H1 (cell line): ENCODE measurements at regions not wholly inside any gene's neighbourhood (a gene's known extent, or its start where the extent isn't known, plus 50 kb on each side); places are given as distances from the start of the nearest gene placed in this dataset.

Experiments
- CTCF ChIA-PET: fragments of 300-600 bp; sonication (Branson Sonifier 250); formaldehyde crosslinking; loops from one replicate; lab custom pipeline; 2021; ENCODE audit not compliant: partially characterized antibody; lab: Charles Lee
- POLR2A ChIA-PET: fragments of 300-600 bp; sonication (Branson Sonifier 250); formaldehyde crosslinking; loops from one replicate; lab custom pipeline; 2021; ENCODE audit warnings: inconsistent platforms; ENCODE audit not compliant: partially characterized antibody; lab: Charles Lee
- DNase-seq, 2 experiments: peaks; one replicate each; pipeline versions ENCODE4 v3.0.0 to v3.0.0-alpha.2; 2010 to 2022; ENCODE audit warnings: low spot score in 2 of 2, low read depth in 1 of 2, mixed read lengths in 1 of 2
- FAIRE-seq: peaks from 2 replicates; lab custom pipeline; 2011; peaks lifted over from hg19 to GRCh38; lab: Jason Lieb, UNC
- H2AFZ ChIP-seq: 2 replicates; pipeline ENCODE4 v1.8.1; 2012; ENCODE audit warnings: low read length, inconsistent platforms
- H2AK5ac ChIP-seq: 2 replicates; pipeline ENCODE4 v1.6.1; 2013; ENCODE audit warnings: low read depth, low read length
- H2BK120ac ChIP-seq: replicated peaks from 2 replicates; pipeline ENCODE3; 2013; ENCODE audit warnings: low read depth, low read length, inconsistent platforms
- H2BK12ac ChIP-seq: 2 replicates; pipeline ENCODE4 v1.6.1; 2013; ENCODE audit warnings: low read depth, low read length
- H2BK15ac ChIP-seq: 2 replicates; pipeline ENCODE4 v1.6.1; 2013; ENCODE audit warnings: low read length
- H2BK20ac ChIP-seq: 2 replicates; pipeline ENCODE4 v1.6.1; 2013; ENCODE audit warnings: low read length
- H2BK5ac ChIP-seq: 2 replicates; pipeline ENCODE4 v1.6.1; 2013; ENCODE audit warnings: low read depth, low read length
- H3K14ac ChIP-seq: 2 replicates; pipeline ENCODE4 v1.6.1; 2013; ENCODE audit warnings: inconsistent platforms; ENCODE audit not compliant: insufficient read length
- H3K18ac ChIP-seq: 2 replicates; pipeline ENCODE4 v1.6.1; 2013; ENCODE audit warnings: low read length; ENCODE audit errors: extremely low read depth
- H3K23ac ChIP-seq: 2 replicates; pipeline ENCODE4 v1.6.1; 2013; ENCODE audit warnings: inconsistent platforms; ENCODE audit not compliant: insufficient read length
- H3K23me2 ChIP-seq: 2 replicates; pipeline ENCODE4 v1.6.1; 2013; ENCODE audit warnings: low read depth, low read length
- H3K27ac ChIP-seq: 2 replicates; pipeline ENCODE4 v1.6.1; 2011; ENCODE audit warnings: low read depth, low read length, inconsistent platforms
- H3K27me3 ChIP-seq, 4 experiments: replicated peaks in 1 of 4; 1 replicate in 1 of 4; 2 replicates in 3 of 4; pipeline versions ENCODE4 v1.6.1 to v1.8.1; 2011 to 2013; ENCODE audit warnings: low read length in 3 of 4, mild to moderate bottlenecking in 3 of 4, inconsistent platforms in 2 of 4, mixed read lengths in 2 of 4, moderate library complexity in 1 of 4; ENCODE audit not compliant: control insufficient read depth in 3 of 4, insufficient read depth in 3 of 4; ENCODE audit errors: extremely low read depth in 1 of 4
- H3K36me3 ChIP-seq, 4 experiments: 2 replicates each; pipeline versions ENCODE4 v1.6.1 to v1.8.1; 2011 to 2013; ENCODE audit warnings: mild to moderate bottlenecking in 4 of 4, low read length in 3 of 4, moderate library complexity in 2 of 4, control low read depth in 1 of 4, inconsistent platforms in 1 of 4; ENCODE audit not compliant: insufficient read depth in 4 of 4, control insufficient read depth in 2 of 4
- H3K4ac ChIP-seq: replicated peaks from 2 replicates; pipeline ENCODE3; 2013; ENCODE audit warnings: low read length, low read depth, mixed read lengths, inconsistent platforms; ENCODE audit not compliant: insufficient read length
- H3K4me1 ChIP-seq, 4 experiments: replicated peaks in 1 of 4; 1 replicate in 1 of 4; 2 replicates in 3 of 4; pipeline versions ENCODE4 v1.6.1 to v1.8.1; 2011 to 2013; ENCODE audit warnings: low read length in 3 of 4, inconsistent platforms in 2 of 4, mixed read lengths in 1 of 4; ENCODE audit not compliant: insufficient read depth in 4 of 4, control insufficient read depth in 3 of 4
- H3K4me2 ChIP-seq, 2 experiments: 2 replicates each; pipeline versions ENCODE4 v1.6.1 to v1.8.1; 2011 to 2013; ENCODE audit warnings: low read depth in 2 of 2, low read length in 2 of 2, control low read depth in 1 of 2, inconsistent platforms in 1 of 2, mild to moderate bottlenecking in 1 of 2; ENCODE audit not compliant: insufficient read depth in 1 of 2
- H3K4me3 ChIP-seq, 4 experiments: fragments of 200-600, 300-600 bp in 1 of 4; sonication (generic), shearing (Covaris generic), sonication (Bioruptor Twin) in 1 of 4; 2 replicates each; pipeline versions ENCODE4 v1.5.1 to v1.8.1; 2011 to 2016; ENCODE audit warnings: low read length in 4 of 4, low read depth in 3 of 4, control low read depth in 2 of 4, inconsistent platforms in 2 of 4, mild to moderate bottlenecking in 2 of 4, mixed read lengths in 1 of 4, moderate library complexity in 1 of 4; ENCODE audit not compliant: insufficient read depth in 2 of 4; ENCODE audit errors: extremely low read depth in 1 of 4
- H3K56ac ChIP-seq: replicated peaks from 2 replicates; pipeline ENCODE3; 2013; ENCODE audit warnings: low read depth, mild to moderate bottlenecking, mixed read lengths, low read length, inconsistent platforms; ENCODE audit not compliant: insufficient read length
- H3K79me1 ChIP-seq: 2 replicates; pipeline ENCODE4 v1.6.1; 2013; ENCODE audit warnings: low read depth, low read length, control low read depth
- H3K79me2 ChIP-seq, 2 experiments: 2 replicates each; pipeline versions ENCODE4 v1.6.1 to v1.8.1; 2012 to 2013; ENCODE audit warnings: low read length in 2 of 2, mild to moderate bottlenecking in 2 of 2, inconsistent platforms in 1 of 2; ENCODE audit not compliant: insufficient read depth in 2 of 2, control insufficient read depth in 1 of 2
- H3K9ac ChIP-seq, 4 experiments: replicated peaks in 1 of 4; 1 replicate in 1 of 4; 2 replicates in 3 of 4; pipeline versions ENCODE4 v1.6.1 to v1.8.1; 2011 to 2013; ENCODE audit warnings: low read depth in 3 of 4, low read length in 3 of 4, control low read depth in 2 of 4, mild to moderate bottlenecking in 2 of 4, moderate library complexity in 2 of 4, inconsistent platforms in 1 of 4; ENCODE audit errors: extremely low read depth in 1 of 4
- H3K9me3 ChIP-seq, 2 experiments: 2 replicates each; pipeline versions ENCODE4 v1.6.1 to v1.8.1; 2012 to 2013; ENCODE audit warnings: mild to moderate bottlenecking in 2 of 2, moderate library complexity in 2 of 2, control low read depth in 1 of 2, inconsistent platforms in 1 of 2, low read depth in 1 of 2, low read length in 1 of 2, mixed read lengths in 1 of 2; ENCODE audit not compliant: insufficient read depth in 2 of 2
- H4K20me1 ChIP-seq, 2 experiments: replicated peaks in 1 of 2; 2 replicates each; pipeline versions ENCODE3 to v1.8.1; 2011 to 2013; ENCODE audit warnings: inconsistent platforms in 2 of 2, low read length in 2 of 2, mild to moderate bottlenecking in 1 of 2; ENCODE audit not compliant: insufficient read depth in 2 of 2, control insufficient read depth in 1 of 2
- H4K5ac ChIP-seq: 2 replicates; pipeline ENCODE4 v1.6.1; 2013; ENCODE audit warnings: low read length, low read depth, mixed read lengths, inconsistent platforms; ENCODE audit not compliant: insufficient read length
- H4K8ac ChIP-seq: 2 replicates; pipeline ENCODE4 v1.8.0; 2013; ENCODE audit warnings: mild to moderate bottlenecking, moderate library complexity, low read length, inconsistent platforms; ENCODE audit not compliant: insufficient read depth; ENCODE audit errors: extremely low read depth
- H4K91ac ChIP-seq: replicated peaks from 2 replicates; pipeline ENCODE3; 2013; ENCODE audit warnings: low read length, mixed read lengths, inconsistent platforms; ENCODE audit not compliant: insufficient read length
- EZH2 ChIP-seq: fragments of 200-600 bp; sonication (generic); IDR thresholded peaks from 2 replicates; pipeline ENCODE4 v1.7.1; 2012; ENCODE audit warnings: low read depth, mild to moderate bottlenecking, moderate library complexity, low read length, inconsistent platforms; ENCODE audit not compliant: severe bottlenecking
- MAFK ChIP-seq: IDR thresholded peaks from 2 replicates; pipeline ENCODE4 v1.6.1; 2012; ENCODE audit warnings: low read depth, mild to moderate bottlenecking, improper control_type of control experiment, low read length
- SP4 ChIP-seq: IDR thresholded peaks from 2 replicates; pipeline ENCODE4 v1.6.1; 2012; ENCODE audit warnings: low read length, inconsistent platforms
- WGBS, 2 experiments: shearing (Covaris generic) in 1 of 2; methylation state at CpG; one replicate each; pipeline versions ENCODE4 v1.1.6 to v1.1.7; 2013 to 2015; ENCODE audit warnings: low lambda C conversion rate in 2 of 2, mixed read lengths in 2 of 2, inconsistent platforms in 1 of 2, low coverage in 1 of 2, missing lambda C conversion rate in 1 of 2; ENCODE audit not compliant: insufficient replicate concordance in 2 of 2, insufficient coverage in 1 of 2, insufficient read length in 1 of 2; ENCODE audit errors: extremely low coverage in 1 of 2, missing lambda C conversion rate in 1 of 2; 5-methylcytosine and 5-hydroxymethylcytosine counted together

GRCh38 chr12:19999805-20000138 is 368.6 kb upstream of the PDE3A start:
- CTCF ChIA-PET = interaction anchor here (1.0 kb wide), 1 partner anchor 13 kb away, joined by 3 read pairs; no protein-coding TSS in a partner anchor
- no peak for DNase-seq
- Histone ChIP-seq H3K36me3 (no peaks in the 10 kb centered on the region), H3K27ac (no peak overlapping the region), H4K5ac (no peak overlapping the region), H4K20me1 (no peaks in the 10 kb centered on the region), H2AK5ac (no peak overlapping the region), H3K9me3 (no peaks in the 10 kb centered on the region), H3K79me1 (no peaks in the 10 kb centered on the region), H3K4me3 (no peak overlapping the region), H2BK15ac (no peak overlapping the region), H4K91ac (no peak overlapping the region), H3K56ac (no peak overlapping the region), H3K9ac (no peak overlapping the region), H3K18ac (no peak overlapping the region), H2AFZ (no peak overlapping the region), H3K4me1 (no peaks in the 10 kb centered on the region), H2BK120ac (no peak overlapping the region), H4K8ac (no peak overlapping the region), H3K79me2 (no peaks in the 10 kb centered on the region), H3K27me3 (no peaks in the 10 kb centered on the region), H2BK20ac (no peak overlapping the region), H2BK12ac (no peak overlapping the region), H3K4ac (no peak overlapping the region), H3K23ac (no peak overlapping the region), H2BK5ac (no peak overlapping the region), H3K23me2 (no peaks in the 10 kb centered on the region), H3K14ac (no peak overlapping the region), H3K4me2 (no peak overlapping the region)
- 75% methylated on average over 1 of the region's 1 CpG; no CpG with 5 or more reads in 1 of the 2 experiments for WGBS, 2 experiments
- POLR2A ChIA-PET = no interaction called here
- no peak for FAIRE-seq
- TF ChIP-seq SP4 = no peak
- no peak for TF ChIP-seq MAFK
- no peak for TF ChIP-seq EZH2
